Activated naive CD8-positive, alpha-beta T cell (primary cell): ENCODE measurements at regions not wholly inside any gene's neighbourhood (a gene's known extent, or its start where the extent isn't known, plus 50 kb on each side); places are given as distances from the start of the nearest gene placed in this dataset.

Experiments
- H3K27ac Mint-ChIP-seq: one replicate; pipeline ENCODE4 v1.8.0; 2021; ENCODE audit warnings: mixed read lengths
- H3K27me3 Mint-ChIP-seq: one replicate; pipeline ENCODE4 v1.8.0; 2021; ENCODE audit warnings: mixed read lengths
- H3K36me3 Mint-ChIP-seq: one replicate; pipeline ENCODE4 v1.8.0; 2021; ENCODE audit warnings: mixed read lengths
- H3K4me1 Mint-ChIP-seq: one replicate; pipeline ENCODE4 v1.8.0; 2021; ENCODE audit warnings: low read depth, mixed read lengths
- H3K4me3 Mint-ChIP-seq: one replicate; pipeline ENCODE4 v1.8.0; 2021; ENCODE audit warnings: mild to moderate bottlenecking, mixed read lengths
- H3K9me3 Mint-ChIP-seq: one replicate; pipeline ENCODE4 v1.8.0; 2021; ENCODE audit warnings: low read depth, mixed read lengths

DNA sequence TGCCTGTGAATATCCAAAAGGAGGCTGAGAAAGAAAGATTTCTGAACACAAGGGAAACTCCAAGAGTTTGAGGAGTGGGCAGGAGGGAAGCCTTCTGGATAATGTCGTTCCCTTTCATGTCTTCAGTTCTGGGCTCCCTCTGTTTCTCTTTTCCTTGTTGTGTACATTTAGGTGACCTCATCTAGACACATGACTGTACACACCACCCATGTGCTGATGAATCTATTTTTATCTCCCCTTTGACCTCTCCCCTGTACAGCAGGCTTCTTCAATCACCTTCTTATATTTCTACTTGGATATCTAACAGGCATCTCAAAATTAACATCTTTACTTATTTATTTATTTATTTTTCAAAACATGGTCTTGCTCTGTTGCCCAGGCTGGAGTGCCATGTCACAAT, 363.1 kb downstream of the GATA3 start:
- no peak overlapping the region for H3K27ac Mint-ChIP-seq
- H3K9me3 Mint-ChIP-seq: no peaks in the 10 kb centered on the region
- H3K4me3 Mint-ChIP-seq: no peak overlapping the region
- H3K4me1 Mint-ChIP-seq: peaks cover 32% of the 10 kb centered on the region
- H3K36me3 Mint-ChIP-seq: peaks cover 3% of the 10 kb centered on the region
- no peaks in the 10 kb centered on the region for H3K27me3 Mint-ChIP-seq

DNA sequence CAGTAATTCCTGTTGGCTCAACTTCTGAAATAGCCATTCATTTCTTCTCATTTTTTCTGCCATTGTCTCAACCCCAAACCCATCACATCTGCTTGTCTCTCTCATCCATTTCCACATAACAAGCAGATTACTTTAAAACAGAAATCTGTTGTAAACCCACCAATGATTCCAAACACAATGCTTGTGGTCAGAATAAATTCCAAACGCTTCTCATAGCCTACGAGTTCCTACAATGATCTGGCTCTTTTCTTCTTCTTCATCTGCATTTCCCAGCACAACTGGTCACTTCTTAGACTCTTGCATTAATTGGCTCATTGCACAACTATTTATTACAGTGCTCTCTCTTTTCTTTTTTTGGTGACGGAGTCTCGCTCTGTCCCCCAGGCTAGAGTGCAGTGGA, 364.1 kb downstream of the GATA3 start:
- Mint-ChIP-seq H3K27me3 (no peaks in the 10 kb centered on the region), H3K27ac (no peak overlapping the region), H3K9me3 (no peaks in the 10 kb centered on the region), H3K36me3 (peaks cover 3% of the 10 kb centered on the region), H3K4me1 (peaks cover 32% of the 10 kb centered on the region), H3K4me3 (no peak overlapping the region)

DNA sequence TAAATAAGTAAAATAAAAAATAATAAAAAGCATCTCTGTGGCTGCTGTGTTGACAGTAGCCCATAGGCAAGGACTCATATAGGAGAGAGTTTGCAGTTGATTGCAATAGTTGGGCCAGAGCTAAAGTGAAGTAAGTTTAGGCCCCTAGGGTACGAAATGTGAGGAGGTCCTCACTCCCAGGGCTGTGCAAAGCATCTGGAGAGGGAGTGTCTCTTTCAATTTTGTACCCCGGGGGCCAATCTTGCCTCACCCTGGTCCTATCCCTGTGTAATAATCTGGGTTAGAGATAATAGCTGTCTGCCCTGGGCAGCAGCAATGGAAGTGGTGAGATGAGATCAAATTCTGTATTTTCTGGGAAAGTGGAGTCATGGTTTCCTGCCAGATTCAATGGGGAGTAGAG, 365.7 kb downstream of the GATA3 start:
- Mint-ChIP-seq H3K27ac (no peak overlapping the region), H3K27me3 (no peaks in the 10 kb centered on the region), H3K9me3 (no peaks in the 10 kb centered on the region), H3K36me3 (no peaks in the 10 kb centered on the region), H3K4me3 (no peak overlapping the region), H3K4me1 (peaks cover 42% of the 10 kb centered on the region)

GRCh38 chr10:8424555-8425211, 370.2 kb downstream of the GATA3 start:
- no peaks in the 10 kb centered on the region for H3K27me3 Mint-ChIP-seq
- no peak overlapping the region for H3K4me3 Mint-ChIP-seq
- no peak overlapping the region for H3K27ac Mint-ChIP-seq
- peaks cover 16% of the 10 kb centered on the region for H3K4me1 Mint-ChIP-seq
- no peaks in the 10 kb centered on the region for H3K9me3 Mint-ChIP-seq
- H3K36me3 Mint-ChIP-seq: no peaks in the 10 kb centered on the region

DNA sequence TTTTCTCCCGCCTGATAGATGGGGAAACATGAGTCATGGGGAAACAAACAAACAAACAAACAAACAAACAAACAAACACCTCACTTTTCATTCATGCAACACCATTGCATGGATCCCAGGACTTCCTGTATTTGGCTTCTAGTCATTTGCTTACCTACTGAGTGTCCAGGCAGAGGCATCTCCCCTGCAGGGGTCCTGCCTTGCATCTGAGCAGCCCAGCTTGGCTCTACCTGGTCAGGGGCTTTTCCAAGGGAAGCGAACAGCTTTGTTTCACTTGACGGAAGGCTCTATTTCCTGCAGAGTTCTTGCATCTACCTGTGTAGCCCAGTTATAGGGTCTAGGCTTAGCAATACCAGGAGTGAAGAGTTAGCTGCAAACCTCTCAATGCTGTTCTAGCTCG, 374.2 kb downstream of the GATA3 start:
- Mint-ChIP-seq H3K9me3 (no peaks in the 10 kb centered on the region), H3K36me3 (no peaks in the 10 kb centered on the region), H3K27ac (no peak overlapping the region), H3K4me3 (no peak overlapping the region), H3K4me1 (peaks cover 16% of the 10 kb centered on the region), H3K27me3 (no peaks in the 10 kb centered on the region)

DNA sequence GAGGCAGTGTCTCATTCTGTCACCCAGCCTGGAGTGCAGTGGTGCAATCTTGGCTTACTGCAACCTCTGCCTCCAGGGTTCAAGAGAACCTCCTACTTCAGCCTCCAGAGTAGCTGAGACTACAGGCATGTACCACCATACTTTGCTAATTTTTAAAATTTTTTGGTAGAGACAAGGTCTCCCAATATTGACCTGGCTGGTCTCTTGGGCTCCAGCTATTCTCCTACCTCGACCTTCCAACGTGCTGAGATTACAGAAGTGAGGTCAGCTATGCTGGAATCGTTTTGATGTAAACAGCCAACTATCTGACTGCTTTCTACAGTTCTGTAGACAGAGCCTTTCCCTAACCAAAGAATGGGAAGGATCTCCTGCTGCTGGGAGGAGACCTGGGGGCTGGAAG, 375.8 kb downstream of the GATA3 start:
- Mint-ChIP-seq H3K4me3 (no peak overlapping the region), H3K27me3 (no peaks in the 10 kb centered on the region), H3K9me3 (no peaks in the 10 kb centered on the region), H3K27ac (no peak overlapping the region), H3K36me3 (no peaks in the 10 kb centered on the region), H3K4me1 (peaks cover 4% of the 10 kb centered on the region)

GRCh38 chr10:8431511-8431910, 377.0 kb downstream of the GATA3 start:
- Mint-ChIP-seq H3K27me3 (no peaks in the 10 kb centered on the region), H3K4me1 (no peaks in the 10 kb centered on the region), H3K4me3 (no peak overlapping the region), H3K36me3 (no peaks in the 10 kb centered on the region), H3K27ac (no peak overlapping the region), H3K9me3 (no peaks in the 10 kb centered on the region)

DNA sequence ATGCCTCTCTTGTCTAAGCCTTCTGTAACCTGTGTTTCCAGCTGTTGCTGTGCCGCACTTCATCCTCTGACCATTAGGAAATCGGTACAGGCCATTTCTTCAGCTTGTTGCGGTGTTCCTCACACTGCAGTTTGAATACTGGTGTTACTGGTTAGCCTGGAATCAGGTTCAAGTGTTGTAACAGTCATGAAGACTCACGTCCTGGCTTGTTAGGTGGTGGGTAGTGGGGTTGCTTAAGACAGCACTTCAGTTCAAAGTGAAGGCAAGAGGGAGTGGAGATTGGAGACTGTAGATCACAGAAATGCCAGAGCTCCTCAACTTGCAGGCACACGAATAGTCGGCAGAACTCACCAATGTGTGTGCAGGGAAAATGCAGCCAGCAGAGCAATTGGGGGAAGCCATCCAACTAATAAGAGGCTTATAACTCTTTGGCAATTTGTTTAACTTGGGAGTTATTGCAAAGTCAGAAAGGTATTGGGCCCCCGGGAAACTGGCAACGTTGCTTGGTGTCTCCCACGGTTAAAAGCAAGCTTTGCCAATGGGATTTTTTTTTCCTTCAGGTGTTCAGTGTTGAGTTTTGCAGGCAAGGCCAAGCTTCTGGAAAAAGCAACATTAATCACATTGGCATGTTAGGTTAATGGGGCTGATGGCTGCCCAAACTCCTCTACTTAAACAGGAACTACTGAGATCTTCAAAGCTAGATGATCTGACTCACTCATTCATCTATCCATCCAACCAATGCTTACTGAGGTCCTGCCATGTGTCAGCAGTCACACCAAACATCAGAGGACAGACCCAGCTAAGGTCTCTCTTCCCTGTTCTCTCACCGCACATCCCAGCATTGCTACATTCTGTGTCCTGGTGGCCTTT, 380.9 kb downstream of the GATA3 start:
- Mint-ChIP-seq H3K4me3 (no peak overlapping the region), H3K4me1 (peaks cover 26% of the 10 kb centered on the region), H3K27ac (no peak overlapping the region), H3K36me3 (no peaks in the 10 kb centered on the region), H3K27me3 (no peaks in the 10 kb centered on the region), H3K9me3 (no peaks in the 10 kb centered on the region)

- no peak overlapping the region for H3K27ac Mint-ChIP-seq
- no peak overlapping the region for H3K4me3 Mint-ChIP-seq
- H3K4me1 Mint-ChIP-seq: peaks cover 26% of the 10 kb centered on the region
- H3K36me3 Mint-ChIP-seq: no peaks in the 10 kb centered on the region
- H3K9me3 Mint-ChIP-seq: no peaks in the 10 kb centered on the region
- no peaks in the 10 kb centered on the region for H3K27me3 Mint-ChIP-seq
These were observed 383.4 kb downstream of the GATA3 start for GRCh38 chr10:8437896-8438295.

GRCh38 chr10:8438603-8439002, 384.1 kb downstream of the GATA3 start:
- H3K36me3 Mint-ChIP-seq: no peaks in the 10 kb centered on the region
- no peak overlapping the region for H3K27ac Mint-ChIP-seq
- H3K4me1 Mint-ChIP-seq: peaks cover 26% of the 10 kb centered on the region
- no peaks in the 10 kb centered on the region for H3K9me3 Mint-ChIP-seq
- H3K27me3 Mint-ChIP-seq: no peaks in the 10 kb centered on the region
- no peak overlapping the region for H3K4me3 Mint-ChIP-seq

DNA sequence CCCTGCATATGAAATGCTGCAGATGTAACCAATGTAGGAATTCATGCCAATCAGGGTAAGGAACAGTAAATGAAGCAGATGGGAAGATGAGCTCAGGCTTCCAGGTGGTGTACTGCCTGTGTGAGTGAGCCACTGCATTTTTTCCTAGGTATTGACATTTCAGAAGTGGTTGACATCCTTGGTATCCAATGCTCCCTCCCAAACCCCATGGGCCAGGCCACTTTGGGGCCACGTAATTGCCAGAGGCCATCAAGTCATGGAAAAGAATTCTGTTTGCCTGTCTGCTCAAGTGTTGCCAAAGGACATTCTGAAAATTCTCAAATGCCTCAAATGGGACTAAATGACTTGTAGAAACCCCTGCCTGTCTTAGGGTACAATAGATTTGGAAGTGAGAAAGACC, 384.6 kb downstream of the GATA3 start:
- Mint-ChIP-seq H3K27me3 (no peaks in the 10 kb centered on the region), H3K4me3 (no peak overlapping the region), H3K9me3 (no peaks in the 10 kb centered on the region), H3K36me3 (no peaks in the 10 kb centered on the region), H3K4me1 (peaks cover 28% of the 10 kb centered on the region), H3K27ac (no peak overlapping the region)

DNA sequence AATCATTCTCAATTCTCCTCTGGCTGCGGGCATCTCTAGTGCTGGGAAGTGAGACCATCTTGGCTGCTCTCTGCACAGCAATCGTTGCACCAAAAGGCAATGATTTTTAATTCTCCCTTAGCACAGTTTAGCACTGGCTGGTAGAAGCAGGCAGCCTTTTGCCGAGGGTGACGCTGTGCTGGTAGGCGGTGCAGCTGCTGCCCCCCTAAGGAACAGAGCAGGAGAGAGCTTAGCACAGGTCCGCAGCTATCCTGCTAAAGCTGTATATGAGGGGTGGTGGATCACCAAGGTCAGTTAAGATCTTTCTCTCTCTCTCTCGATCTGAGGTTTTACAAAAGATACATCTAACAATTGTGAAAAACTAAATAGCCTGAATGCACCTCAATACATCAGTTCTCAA, 390.1 kb downstream of the GATA3 start:
- H3K4me3 Mint-ChIP-seq: no peak overlapping the region
- H3K4me1 Mint-ChIP-seq: peaks cover 13% of the 10 kb centered on the region

DNA sequence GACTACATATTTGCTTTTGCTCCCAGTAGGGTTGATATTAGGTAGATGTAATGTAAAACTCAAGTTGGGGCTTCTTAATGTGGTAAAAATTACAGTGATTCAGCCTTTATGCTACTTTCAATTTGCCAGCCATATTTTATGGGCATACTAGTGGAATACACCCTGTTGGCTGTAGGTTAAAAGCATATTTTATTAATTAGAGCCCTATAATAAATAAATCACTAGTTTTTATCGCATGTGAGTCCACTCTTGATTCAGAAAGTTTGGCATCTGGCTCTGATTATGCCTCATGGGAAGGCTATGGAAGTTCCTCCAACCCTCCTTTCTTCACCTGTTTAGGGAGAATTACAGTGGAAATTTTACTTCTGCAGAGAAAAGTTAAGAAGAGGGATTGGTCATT, 390.9 kb downstream of the GATA3 start:
- H3K9me3 Mint-ChIP-seq: no peaks in the 10 kb centered on the region
- no peak overlapping the region for H3K27ac Mint-ChIP-seq
- H3K4me1 Mint-ChIP-seq: peaks cover 11% of the 10 kb centered on the region
- no peak overlapping the region for H3K4me3 Mint-ChIP-seq
- no peaks in the 10 kb centered on the region for H3K36me3 Mint-ChIP-seq
- no peaks in the 10 kb centered on the region for H3K27me3 Mint-ChIP-seq

More for the DNA sequence above, 390.1 kb downstream of the GATA3 start:
- Mint-ChIP-seq H3K27me3 (no peaks in the 10 kb centered on the region), H3K36me3 (no peaks in the 10 kb centered on the region), H3K9me3 (no peaks in the 10 kb centered on the region), H3K27ac (no peak overlapping the region)

GRCh38 chr10:8449909-8450308, 395.4 kb downstream of the GATA3 start:
- H3K4me1 Mint-ChIP-seq: peaks cover 5% of the 10 kb centered on the region
- no peak overlapping the region for H3K27ac Mint-ChIP-seq
- no peaks in the 10 kb centered on the region for H3K36me3 Mint-ChIP-seq
- H3K4me3 Mint-ChIP-seq: no peak overlapping the region
- no peaks in the 10 kb centered on the region for H3K27me3 Mint-ChIP-seq
- H3K9me3 Mint-ChIP-seq: no peaks in the 10 kb centered on the region

- Mint-ChIP-seq H3K9me3 (no peaks in the 10 kb centered on the region), H3K36me3 (peaks cover 7% of the 10 kb centered on the region), H3K27ac (no peak overlapping the region), H3K4me3 (no peak overlapping the region), H3K27me3 (peaks cover 6% of the 10 kb centered on the region), H3K4me1 (peaks cover 5% of the 10 kb centered on the region)
These were observed 399.1 kb downstream of the GATA3 start for GRCh38 chr10:8453587-8453986.

- peaks cover 7% of the 10 kb centered on the region for H3K36me3 Mint-ChIP-seq
- peaks cover 6% of the 10 kb centered on the region for H3K27me3 Mint-ChIP-seq
- no peak overlapping the region for H3K4me3 Mint-ChIP-seq
- H3K9me3 Mint-ChIP-seq: no peaks in the 10 kb centered on the region
- H3K27ac Mint-ChIP-seq: no peak overlapping the region
- H3K4me1 Mint-ChIP-seq: peaks cover 5% of the 10 kb centered on the region
These were observed 399.9 kb downstream of the GATA3 start for GRCh38 chr10:8454357-8454756.
